HEK293T (cell line): ENCODE measurements at regions not wholly inside any gene's neighbourhood (a gene's known extent, or its start where the extent isn't known, plus 50 kb on each side); places are given as distances from the start of the nearest gene placed in this dataset.
"Not testable (repeated sequence)": the region's sequence is repeated elsewhere in the genome, so short reads cannot be mapped to it uniquely, and the experiment has no call there.

Experiments used
- CTCF ChIA-PET: fragments of 350-600 bp; formaldehyde crosslinking; extraction: SDS; loops from one replicate; lab custom pipeline; 2021; ENCODE audit warnings: antibody characterized with exemption, inconsistent platforms; lab: Yijun Ruan, JAX
- POLR2A ChIA-PET: fragments of 350-600 bp; formaldehyde crosslinking; extraction: SDS; loops from one replicate; lab custom pipeline; 2020; ENCODE audit warnings: antibody characterized with exemption, inconsistent platforms; lab: Yijun Ruan, JAX
- DNase-seq: peaks from one replicate; pipeline ENCODE4 v3.0.0; 2012; ENCODE audit warnings: mixed read lengths; ENCODE audit errors: extremely low spot score
- ARNT ChIP-seq: fragments of 450-650 bp; IDR thresholded peaks from 2 replicates; pipeline ENCODE4 v1.6.1; 2017; ENCODE audit warnings: mild to moderate bottlenecking
- BHLHE40 ChIP-seq: fragments of 450-650 bp; IDR thresholded peaks from 2 replicates; pipeline ENCODE4 v1.6.1; 2016; ENCODE audit warnings: mild to moderate bottlenecking, moderate library complexity, borderline replicate concordance
- CTBP1 ChIP-seq: fragments of 450-650 bp; IDR thresholded peaks from 2 replicates; pipeline ENCODE4 v1.6.1; 2016; ENCODE audit warnings: borderline replicate concordance
- ELF4 ChIP-seq: fragments of 450-650 bp; IDR thresholded peaks from 2 replicates; pipeline ENCODE4 v1.6.1; 2017; ENCODE audit warnings: antibody characterized with exemption
- FOXK2 ChIP-seq: fragments of 450-650 bp; IDR thresholded peaks from 2 replicates; pipeline ENCODE4 v1.6.1; 2016; ENCODE audit warnings: mild to moderate bottlenecking
- FOXM1 ChIP-seq: fragments of 450-650 bp; IDR thresholded peaks from 2 replicates; pipeline ENCODE4 v1.6.1; 2017; ENCODE audit warnings: mild to moderate bottlenecking, borderline replicate concordance
- HDGF ChIP-seq: fragments of 450-650 bp; IDR thresholded peaks from 2 replicates; pipeline ENCODE4 v1.6.1; 2017; ENCODE audit warnings: antibody characterized with exemption, borderline replicate concordance
- L3MBTL2 ChIP-seq: fragments of 450-650 bp; conservative IDR thresholded peaks from 2 replicates; pipeline ENCODE4 v1.6.1; 2016; ENCODE audit warnings: mild to moderate bottlenecking
- LEF1 ChIP-seq: fragments of 450-650 bp; IDR thresholded peaks from 2 replicates; pipeline ENCODE4 v1.6.1; 2017; ENCODE audit warnings: mild to moderate bottlenecking, borderline replicate concordance
- NFRKB ChIP-seq: fragments of 450-650 bp; IDR thresholded peaks from 2 replicates; pipeline ENCODE4 v1.6.1; 2016; ENCODE audit warnings: mild to moderate bottlenecking, moderate library complexity
- SP1 ChIP-seq: fragments of 450-650 bp; IDR thresholded peaks from 2 replicates; pipeline ENCODE4 v1.6.1; 2017
- SUZ12 ChIP-seq: fragments of 450-650 bp; IDR thresholded peaks from 2 replicates; pipeline ENCODE4 v1.6.1; 2016; ENCODE audit warnings: mild to moderate bottlenecking
- TARDBP ChIP-seq: fragments of 450-650 bp; IDR thresholded peaks from 2 replicates; pipeline ENCODE4 v1.6.1; 2016
- ZNF384 ChIP-seq: fragments of 450-650 bp; IDR thresholded peaks from 2 replicates; pipeline ENCODE4 v1.6.1; 2016
- TF ChIP-seq, protein P1 (sequence below): fragments of 450-650 bp; IDR thresholded peaks from 2 replicates; pipeline ENCODE4 v1.6.1; 2016

DNA sequence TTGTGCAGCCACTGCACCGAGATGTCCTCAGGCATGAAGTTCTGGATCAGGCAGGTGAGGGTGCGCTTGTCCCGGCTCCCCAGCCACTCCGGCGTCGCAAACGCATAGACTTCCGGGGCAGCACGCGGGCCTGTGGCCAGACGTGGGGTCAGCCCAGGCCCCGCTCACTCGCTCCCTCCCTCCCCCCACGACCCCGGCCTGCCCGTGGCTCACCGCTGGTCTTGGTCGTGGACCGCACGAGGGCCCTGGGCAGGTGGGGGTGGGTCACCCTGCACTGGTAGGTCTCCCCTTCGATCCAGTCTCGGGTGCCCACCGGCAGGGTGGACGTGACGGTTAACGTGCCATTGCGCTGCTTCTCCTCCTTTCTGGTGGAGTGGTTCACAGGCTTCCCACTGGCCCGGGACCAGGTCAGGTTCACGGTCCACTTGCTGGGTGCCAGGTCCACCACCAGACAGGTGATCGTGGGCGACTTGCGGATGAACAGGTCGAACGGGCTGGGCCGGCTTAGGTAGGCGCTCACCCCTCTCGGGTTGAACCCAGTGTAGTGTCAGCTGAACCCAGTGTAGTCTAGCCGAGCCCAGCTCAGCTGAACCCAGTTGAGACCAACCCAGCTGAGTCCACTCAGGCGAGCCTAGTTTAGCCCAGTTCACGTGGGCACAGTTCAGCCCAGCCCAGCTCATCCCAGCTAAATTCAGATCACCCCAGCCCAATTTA is 195.8 kb downstream of the TMEM121 start:
- CTCF ChIA-PET, POLR2A ChIA-PET, DNase-seq: not testable (repeated sequence)

DNA sequence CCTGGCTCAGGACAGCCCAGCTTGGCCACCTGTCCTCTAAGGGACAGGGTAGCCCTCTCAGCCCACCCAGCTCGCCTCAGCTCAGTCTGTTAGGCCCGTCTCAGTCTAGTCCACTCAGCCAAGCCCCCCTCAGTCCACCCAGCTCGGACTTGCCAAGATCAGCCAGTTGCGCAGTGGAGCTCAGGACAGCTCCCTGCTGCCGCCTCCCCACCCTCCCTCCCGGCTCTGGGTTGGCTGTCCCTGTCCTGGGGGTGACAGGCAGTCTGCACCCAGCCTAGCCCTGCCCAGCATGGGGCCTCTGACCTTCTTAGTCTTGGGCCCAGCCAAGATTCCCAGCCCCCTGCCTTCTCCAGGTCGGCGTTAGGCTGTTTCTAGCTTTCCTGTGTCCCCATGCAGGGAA is 196.9 kb downstream of the TMEM121 start:
- CTCF ChIA-PET, POLR2A ChIA-PET, DNase-seq: not testable (repeated sequence)

DNA sequence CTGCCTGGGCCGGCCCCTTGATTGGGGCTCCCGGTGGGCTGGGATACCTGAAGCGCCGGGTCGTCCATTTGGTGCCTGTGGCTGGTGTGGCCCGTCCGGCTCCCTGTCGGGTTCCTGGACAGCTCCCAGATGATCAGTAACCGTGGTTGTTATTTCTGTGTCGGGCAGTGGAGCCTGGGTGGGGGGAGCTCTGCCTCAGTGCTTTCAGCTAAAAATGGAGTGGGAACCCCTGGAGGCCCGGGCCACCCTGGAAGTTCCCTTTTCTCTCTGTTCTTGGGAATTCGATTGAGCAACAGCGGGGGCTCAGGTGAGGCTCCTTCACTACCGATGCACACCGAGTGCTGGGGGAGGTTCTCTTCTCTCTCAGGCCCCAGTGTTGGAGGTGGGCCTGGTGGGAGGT is 197.4 kb downstream of the TMEM121 start:
- DNase-seq, POLR2A ChIA-PET, CTCF ChIA-PET: not testable (repeated sequence)

DNA sequence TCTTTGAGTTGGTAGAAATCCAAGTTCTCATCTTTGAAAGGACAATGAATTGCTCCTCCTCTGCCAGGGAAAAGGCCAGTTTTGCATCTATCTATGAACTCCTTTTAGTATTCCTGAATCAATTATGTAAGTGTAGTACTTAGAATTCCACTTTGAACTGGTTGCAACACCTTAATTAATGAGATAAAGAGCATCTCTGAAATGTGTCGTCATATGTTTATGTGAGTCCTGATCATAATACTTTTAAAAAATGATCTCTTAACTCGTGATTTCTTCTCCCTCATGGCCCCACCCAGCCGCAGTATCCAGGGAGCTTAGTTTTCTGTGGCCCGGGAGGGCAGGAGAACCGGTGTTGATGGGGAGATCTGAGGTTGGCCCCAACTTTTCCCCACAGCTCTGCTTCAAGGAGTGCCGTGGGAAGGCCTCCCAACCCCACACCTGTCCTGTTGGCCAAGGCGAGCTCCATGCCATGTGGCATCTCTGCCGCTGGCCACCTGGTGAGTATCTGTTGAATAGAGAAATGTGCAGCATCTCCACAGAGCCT is 203.5 kb downstream of the TMEM121 start:
- DNase-seq, POLR2A ChIA-PET, CTCF ChIA-PET: not testable (repeated sequence)

DNA sequence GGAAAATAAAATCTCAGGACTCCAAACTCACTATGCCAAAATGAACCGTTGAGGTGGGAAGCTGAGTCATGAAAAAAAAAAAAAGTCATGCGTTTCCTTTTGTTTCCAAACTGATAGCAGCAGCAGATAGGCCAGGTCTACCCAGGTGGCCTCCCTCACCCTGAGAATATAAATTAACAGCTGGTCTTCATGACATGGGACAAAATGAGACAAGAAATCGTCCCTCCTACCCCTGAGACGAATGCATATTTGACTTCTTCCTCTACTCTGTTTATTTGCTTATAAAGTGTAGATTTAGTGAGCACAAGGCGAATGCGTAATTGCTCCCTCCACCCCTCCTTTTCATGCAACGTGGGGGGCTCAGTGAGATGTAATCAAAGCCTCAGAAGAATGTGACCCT is 204.3 kb downstream of the TMEM121 start:
- CTCF ChIA-PET, DNase-seq, POLR2A ChIA-PET: not testable (repeated sequence)

DNA sequence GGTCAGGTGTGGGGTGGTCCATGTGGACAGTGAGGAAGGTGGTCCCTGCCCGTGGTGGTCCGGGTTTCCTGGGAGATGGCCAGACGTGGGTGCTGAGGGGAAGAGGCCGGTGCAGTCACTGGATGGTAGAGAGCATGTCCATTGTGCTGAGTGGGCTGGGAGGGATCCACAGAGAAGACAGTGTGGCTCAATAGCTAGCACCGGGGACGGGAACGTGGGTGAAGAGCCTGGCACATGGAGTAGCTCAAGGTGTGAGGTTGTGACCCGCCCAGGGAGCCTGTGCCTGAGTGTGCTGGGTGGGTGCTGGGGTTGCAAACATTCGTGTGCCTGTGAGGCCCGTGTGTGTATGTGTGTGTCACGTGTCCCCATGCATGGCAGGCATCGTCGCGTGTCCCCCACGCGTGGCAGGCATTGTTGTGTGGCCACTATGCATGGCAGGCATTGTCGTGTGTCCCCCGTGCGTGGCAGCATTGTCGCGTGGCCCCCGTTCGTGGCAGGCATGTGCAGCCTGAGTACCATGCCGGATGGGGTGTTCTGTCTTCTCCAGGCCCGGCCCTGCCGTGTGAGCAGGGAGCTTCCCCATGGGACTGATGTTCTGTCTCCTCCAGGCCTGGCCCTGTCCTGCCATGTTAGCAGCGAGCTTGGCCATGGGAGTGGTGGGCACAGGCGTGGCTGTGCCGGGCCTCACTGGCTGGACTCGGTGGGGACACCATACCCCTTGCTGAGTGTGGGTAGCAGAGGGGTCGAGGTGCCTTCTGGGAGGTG is 205.0 kb downstream of the TMEM121 start:
- CTCF ChIA-PET, POLR2A ChIA-PET, DNase-seq: not testable (repeated sequence)

DNA sequence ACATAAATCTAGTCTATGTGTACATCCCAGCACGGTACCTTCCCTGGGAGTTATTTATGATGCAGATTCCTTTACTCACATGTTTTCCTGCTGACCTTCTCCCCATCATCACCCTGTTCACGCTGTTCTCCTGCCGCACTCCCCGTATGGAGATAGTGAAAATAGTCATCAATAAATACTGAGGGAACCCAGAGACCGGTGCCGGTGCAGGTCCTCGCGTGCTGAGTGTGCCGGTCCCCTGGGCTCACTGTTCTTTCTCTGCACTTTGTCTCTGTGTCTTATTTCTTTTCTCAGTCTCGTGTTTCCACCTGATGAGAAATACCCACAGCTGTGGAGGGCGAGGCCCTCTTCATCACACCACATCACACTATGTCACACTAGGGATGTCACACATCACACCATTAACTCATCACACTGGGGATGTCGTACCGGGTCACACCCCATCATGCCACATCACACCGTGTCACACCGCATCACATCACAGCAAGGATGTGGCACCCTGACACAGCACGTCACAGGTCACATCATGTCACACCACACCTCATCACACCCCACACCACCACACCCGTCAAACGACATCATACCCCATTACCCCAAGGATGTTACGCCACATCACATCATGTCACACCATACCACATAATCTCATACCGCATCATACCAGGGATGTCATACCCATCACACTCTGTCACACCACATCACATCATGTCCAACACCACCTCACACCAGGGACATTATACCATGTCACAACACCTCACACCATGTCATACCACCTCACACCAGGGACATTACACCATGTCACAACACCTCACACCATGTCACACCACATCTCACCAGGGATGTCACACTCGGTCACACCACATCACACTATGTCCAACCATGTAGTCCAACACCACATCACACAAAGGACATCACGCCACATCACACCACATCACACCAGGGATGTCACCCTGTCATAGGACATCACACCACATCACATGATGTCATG is 207.0 kb downstream of the TMEM121 start:
- TF ChIP-seq ARNT (no peak), NFRKB (no peak), SUZ12 (no peak), ZNF384 (no peak), CTBP1 (no peak), FOXK2 (no peak), LEF1 (no peak), TARDBP (no peak), SP1 (no peak), L3MBTL2 (no peak), HDGF (no peak), FOXM1 (no peak), BHLHE40 (no peak), ELF4 (no peak)
- TF ChIP-seq, protein P1, sequence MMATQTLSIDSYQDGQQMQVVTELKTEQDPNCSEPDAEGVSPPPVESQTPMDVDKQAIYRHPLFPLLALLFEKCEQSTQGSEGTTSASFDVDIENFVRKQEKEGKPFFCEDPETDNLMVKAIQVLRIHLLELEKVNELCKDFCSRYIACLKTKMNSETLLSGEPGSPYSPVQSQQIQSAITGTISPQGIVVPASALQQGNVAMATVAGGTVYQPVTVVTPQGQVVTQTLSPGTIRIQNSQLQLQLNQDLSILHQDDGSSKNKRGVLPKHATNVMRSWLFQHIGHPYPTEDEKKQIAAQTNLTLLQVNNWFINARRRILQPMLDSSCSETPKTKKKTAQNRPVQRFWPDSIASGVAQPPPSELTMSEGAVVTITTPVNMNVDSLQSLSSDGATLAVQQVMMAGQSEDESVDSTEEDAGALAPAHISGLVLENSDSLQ: no peak
- CTCF ChIA-PET: no interaction called here
- POLR2A ChIA-PET: no interaction called here
- DNase-seq: no peak

DNA sequence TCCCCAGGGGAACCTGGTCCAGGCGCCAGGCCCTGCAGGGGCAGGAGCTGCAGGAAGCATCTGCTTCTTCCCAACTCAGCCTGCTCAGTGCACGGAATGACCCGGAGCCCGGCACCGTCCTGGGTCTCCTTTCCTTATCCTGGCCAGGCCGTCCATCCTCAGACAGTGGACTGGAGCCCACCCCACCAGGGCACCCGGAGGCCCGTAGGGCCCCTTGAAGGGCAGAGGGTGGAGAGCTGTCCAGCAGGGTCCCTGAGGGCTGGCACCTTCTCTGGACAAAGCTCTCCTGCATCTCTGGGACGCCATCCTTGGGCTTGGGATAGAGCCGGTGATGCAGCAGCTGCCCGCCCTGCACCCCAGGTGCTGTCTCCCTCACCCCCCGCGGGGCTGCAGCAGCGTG is 207.9 kb downstream of the TMEM121 start:
- POLR2A ChIA-PET, CTCF ChIA-PET, DNase-seq: not testable (repeated sequence)

DNA sequence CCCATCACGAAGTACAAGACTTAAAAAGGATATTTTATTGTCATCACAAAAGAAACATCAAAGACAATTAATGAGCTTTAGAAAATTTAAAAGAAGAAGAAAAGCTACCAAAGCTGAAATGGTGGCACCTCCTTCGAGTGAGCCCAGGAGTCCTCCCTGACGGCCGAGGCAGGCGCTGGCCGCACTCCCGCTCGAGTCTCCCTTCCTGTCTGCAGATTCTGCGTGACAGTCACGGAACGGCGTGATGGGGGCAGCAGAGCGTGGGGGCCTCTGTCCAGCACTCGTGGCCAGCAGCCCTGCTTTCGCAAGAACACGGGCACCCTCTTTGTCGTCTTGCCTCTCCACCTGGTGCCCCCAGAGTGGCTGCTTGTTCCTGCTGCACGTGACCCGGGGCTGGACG is 209.9 kb downstream of the TMEM121 start:
- DNase-seq, CTCF ChIA-PET, POLR2A ChIA-PET: not testable (repeated sequence)
